Fibroblast of lung (primary cell): ENCODE measurements at regions not wholly inside any gene's neighbourhood (a gene's known extent, or its start where the extent isn't known, plus 50 kb on each side); places are given as distances from the start of the nearest gene placed in this dataset.

Experiments
- CTCF ChIP-seq, 2 donors: IDR thresholded peaks in 1 of 2; conservative IDR thresholded peaks in 1 of 2; 1 replicate in 1 of 2; 2 replicates in 1 of 2; pipeline ENCODE4 v1.5.1; 2011 to 2012; ENCODE audit warnings: low read length in 2 of 2, control low read depth in 1 of 2, inconsistent platforms in 1 of 2, low read depth in 1 of 2, mild to moderate bottlenecking in 1 of 2
- EZH2 ChIP-seq: IDR thresholded peaks from 2 replicates; pipeline ENCODE4 v1.5.1; 2012; ENCODE audit warnings: low read length, control low read depth, mild to moderate bottlenecking; ENCODE audit errors: missing control alignments

GRCh38 chr6:11397622-11398450, 139.7 kb upstream of the TMEM170B start:
- TF ChIP-seq EZH2 (no peak), CTCF (conservative IDR thresholded peaks at IDR 0.05 in 1 of 2, IDR thresholded peaks at IDR 0.05 in 1 of 2; ENCODE audit: low read depth in 1 of 2, low read length in 2 of 2) (no peak)
